Activated B cell treated with CpG ODN at 0.5 μM for 24 hours (primary cell): ENCODE measurements at regions not wholly inside any gene's neighbourhood (a gene's known extent, or its start where the extent isn't known, plus 50 kb on each side); places are given as distances from the start of the nearest gene placed in this dataset.

Experiments used
- ATAC-seq: fragments of 200-7000 bp; cut with Tn5 transposase; one replicate; pipeline ENCODE4 v1.10.0; 2021; ENCODE audit warnings: low read depth, mild to moderate bottlenecking, moderate library complexity
- CTCF ChIA-PET: fragments of 350-600 bp; sonication (Branson Sonifier 250); formaldehyde crosslinking; loops from one replicate; lab custom pipeline; 2021; ENCODE audit warnings: antibody characterized with exemption; lab: Charles Lee
- POLR2A ChIA-PET: fragments of 350-600 bp; sonication (Branson Sonifier 250); formaldehyde crosslinking; loops from one replicate; lab custom pipeline; 2021; ENCODE audit warnings: antibody characterized with exemption; lab: Charles Lee
- DNase-seq: peaks from one replicate; pipeline ENCODE4 v3.0.0; 2022
- H3K27ac Mint-ChIP-seq: one replicate; pipeline ENCODE4 v1.8.0; 2020; ENCODE audit warnings: mixed read lengths
- H3K27me3 Mint-ChIP-seq: one replicate; pipeline ENCODE4 v1.8.0; 2021; ENCODE audit warnings: mixed read lengths
- H3K36me3 Mint-ChIP-seq: one replicate; pipeline ENCODE4 v1.8.0; 2021; ENCODE audit warnings: low read depth, mixed read lengths
- H3K4me1 Mint-ChIP-seq: one replicate; pipeline ENCODE4 v1.8.0; 2021; ENCODE audit warnings: mixed read lengths
- H3K4me3 Mint-ChIP-seq: one replicate; pipeline ENCODE4 v1.8.0; 2020; ENCODE audit warnings: mild to moderate bottlenecking, mixed read lengths
- H3K9me3 Mint-ChIP-seq: one replicate; pipeline ENCODE4 v1.8.0; 2020; ENCODE audit warnings: mixed read lengths
- intact Hi-C: fragments of 100-400 bp; cut with micrococcal nuclease; formaldehyde crosslinking; loops from one replicate; pipeline ENCODE4 v1.15.1; 2024
- TF ChIP-seq, protein P1 (sequence below): fragments of 200-600 bp; IDR thresholded peaks from one replicate; pipeline ENCODE4 v1.8.0; 2022; ENCODE audit warnings: antibody characterized with exemption, mild to moderate bottlenecking

DNA sequence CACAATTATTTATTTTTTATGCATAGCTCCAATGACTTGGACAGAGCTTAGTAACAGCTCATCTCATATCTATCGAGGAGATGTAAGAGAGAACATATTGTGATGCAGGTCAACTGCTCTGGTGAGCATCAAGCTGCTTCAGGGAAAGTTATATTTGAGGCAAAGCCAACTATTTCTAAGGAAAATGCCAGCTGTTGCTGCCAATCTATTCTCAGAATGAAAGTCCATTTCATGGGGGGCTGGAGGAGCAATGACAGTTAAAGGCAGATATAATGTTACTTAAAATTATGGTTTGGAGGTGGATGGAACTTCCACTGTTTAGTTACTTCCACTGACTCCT, 424.8 kb downstream of the KIF20B start:
- Mint-ChIP-seq H3K27me3 (no peaks in the 10 kb centered on the region), H3K4me3 (no peak overlapping the region), H3K9me3 (no peaks in the 10 kb centered on the region), H3K36me3 (no peaks in the 10 kb centered on the region), H3K27ac (no peak overlapping the region), H3K4me1 (no peaks in the 10 kb centered on the region)
- ChIA-PET POLR2A (no interaction called here), CTCF (no interaction called here)
- intact Hi-C loops, result no loop called here
- DNase-seq (no peak), ATAC-seq (no peak)
- TF ChIP-seq, protein P1, sequence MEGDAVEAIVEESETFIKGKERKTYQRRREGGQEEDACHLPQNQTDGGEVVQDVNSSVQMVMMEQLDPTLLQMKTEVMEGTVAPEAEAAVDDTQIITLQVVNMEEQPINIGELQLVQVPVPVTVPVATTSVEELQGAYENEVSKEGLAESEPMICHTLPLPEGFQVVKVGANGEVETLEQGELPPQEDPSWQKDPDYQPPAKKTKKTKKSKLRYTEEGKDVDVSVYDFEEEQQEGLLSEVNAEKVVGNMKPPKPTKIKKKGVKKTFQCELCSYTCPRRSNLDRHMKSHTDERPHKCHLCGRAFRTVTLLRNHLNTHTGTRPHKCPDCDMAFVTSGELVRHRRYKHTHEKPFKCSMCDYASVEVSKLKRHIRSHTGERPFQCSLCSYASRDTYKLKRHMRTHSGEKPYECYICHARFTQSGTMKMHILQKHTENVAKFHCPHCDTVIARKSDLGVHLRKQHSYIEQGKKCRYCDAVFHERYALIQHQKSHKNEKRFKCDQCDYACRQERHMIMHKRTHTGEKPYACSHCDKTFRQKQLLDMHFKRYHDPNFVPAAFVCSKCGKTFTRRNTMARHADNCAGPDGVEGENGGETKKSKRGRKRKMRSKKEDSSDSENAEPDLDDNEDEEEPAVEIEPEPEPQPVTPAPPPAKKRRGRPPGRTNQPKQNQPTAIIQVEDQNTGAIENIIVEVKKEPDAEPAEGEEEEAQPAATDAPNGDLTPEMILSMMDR, result no peak

DNA sequence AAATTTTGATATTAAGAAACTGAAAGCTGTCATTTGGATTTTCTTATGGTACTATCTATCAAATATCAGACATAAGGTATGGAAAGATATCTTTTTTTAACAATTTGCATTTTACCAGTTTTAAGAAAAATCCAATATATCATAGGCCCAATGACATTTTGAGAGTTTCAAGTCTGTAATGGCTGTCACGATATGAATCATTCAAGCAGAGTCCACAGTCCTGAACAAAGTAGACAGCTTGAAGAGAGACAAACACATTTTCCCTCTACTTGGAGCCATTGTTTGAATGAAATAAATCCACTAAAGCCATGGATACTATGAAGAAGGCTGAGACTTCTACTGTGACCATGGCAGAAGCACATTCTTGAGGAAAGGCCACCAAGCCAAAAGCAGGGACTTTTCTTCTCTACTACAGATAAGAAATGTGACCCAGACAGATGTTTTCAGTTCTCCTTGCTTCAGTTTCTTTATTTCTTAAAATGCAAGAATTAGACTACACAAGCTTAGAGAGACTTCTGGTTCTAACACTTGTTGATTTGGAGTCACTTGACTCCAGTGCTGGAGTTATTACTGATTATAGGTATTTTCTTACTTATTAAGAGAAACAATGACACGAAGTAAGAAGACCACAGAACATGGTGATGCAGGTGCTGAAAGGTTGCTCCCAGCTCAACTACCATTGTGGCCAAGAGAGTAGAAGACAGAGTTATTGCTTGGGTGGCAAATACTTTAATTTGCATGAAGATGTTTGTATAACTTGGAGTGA, 429.1 kb downstream of the KIF20B start:
- TF ChIP-seq, protein P1, result no peak
- H3K27ac Mint-ChIP-seq, result no peak overlapping the region
- CTCF ChIA-PET, result no interaction called here
- ATAC-seq (no peak), DNase-seq (no peak)
- H3K4me3 Mint-ChIP-seq, result no peak overlapping the region
- intact Hi-C loops, result no loop called here
- H3K4me1 Mint-ChIP-seq, result no peaks in the 10 kb centered on the region
- H3K9me3 Mint-ChIP-seq, result peaks cover 16% of the 10 kb centered on the region
- no peaks in the 10 kb centered on the region for H3K36me3 Mint-ChIP-seq
- POLR2A ChIA-PET, result no interaction called here
- no peaks in the 10 kb centered on the region for H3K27me3 Mint-ChIP-seq

DNA sequence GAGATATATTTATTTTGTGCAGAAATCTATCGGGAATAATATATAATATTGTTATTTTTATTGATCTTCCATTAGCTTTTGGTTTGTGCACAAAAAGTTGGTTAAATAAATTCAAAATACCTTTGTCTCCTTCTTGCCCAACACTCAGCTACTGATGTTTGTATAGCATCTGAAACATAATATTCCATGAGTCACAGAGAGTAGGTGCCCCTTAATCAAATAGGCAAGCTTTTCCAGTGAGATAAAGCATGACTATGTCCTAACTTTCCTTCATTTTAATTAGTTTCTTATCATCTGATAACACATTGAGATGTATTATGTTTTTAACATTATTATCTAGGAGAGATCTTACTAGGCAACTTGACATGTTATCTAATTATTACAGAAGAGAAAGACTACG, 432.2 kb downstream of the KIF20B start:
- ChIA-PET CTCF (no interaction called here), POLR2A (no interaction called here)
- DNase-seq, result no peak
- no peak overlapping the region for H3K27ac Mint-ChIP-seq
- ATAC-seq, result no peak
- peaks cover 13% of the 10 kb centered on the region for H3K36me3 Mint-ChIP-seq
- intact Hi-C loops, result no loop called here
- no peaks in the 10 kb centered on the region for H3K27me3 Mint-ChIP-seq
- H3K4me1 Mint-ChIP-seq, result no peaks in the 10 kb centered on the region
- H3K9me3 Mint-ChIP-seq, result peaks cover 34% of the 10 kb centered on the region
- TF ChIP-seq, protein P1, result no peak
- no peak overlapping the region for H3K4me3 Mint-ChIP-seq

DNA sequence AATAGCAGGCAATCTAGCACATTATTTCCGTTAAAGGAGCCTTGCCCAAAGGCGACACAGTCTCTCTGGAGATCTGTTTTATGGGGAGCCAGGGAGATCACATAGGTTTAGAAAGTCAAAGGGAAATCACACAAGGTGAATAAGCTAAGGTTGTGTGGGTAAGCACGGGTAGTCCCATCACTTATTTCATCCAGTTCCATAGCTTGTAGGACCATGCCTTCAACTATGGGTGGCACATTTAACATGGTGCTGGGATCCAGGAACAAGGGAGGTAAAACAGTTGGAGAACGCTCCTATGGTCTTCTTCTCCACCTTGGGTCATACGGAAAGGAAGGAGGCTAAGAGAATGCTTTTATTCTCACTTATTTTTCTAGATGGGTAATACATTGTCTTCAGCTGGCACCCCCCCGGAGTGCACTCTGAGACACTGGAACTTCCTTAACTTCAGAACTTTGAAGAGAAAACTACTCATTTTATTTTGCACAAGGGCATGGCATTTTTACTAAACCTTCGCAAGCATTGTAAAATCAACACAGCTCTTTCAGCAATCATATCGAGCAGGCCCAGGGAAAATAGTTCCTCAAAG, 435.4 kb downstream of the KIF20B start:
- H3K9me3 Mint-ChIP-seq, result peaks cover 40% of the 10 kb centered on the region
- TF ChIP-seq, protein P1, result no peak
- no peak overlapping the region for H3K27ac Mint-ChIP-seq
- H3K27me3 Mint-ChIP-seq, result no peaks in the 10 kb centered on the region
- CTCF ChIA-PET, result interaction anchor here (1.3 to 1.9 kb wide), 3 partner anchors 9 to 182 kb away, joined by 3 to 7 read pairs (median 5); no protein-coding TSS in a partner anchor
- DNase-seq, result no peak
- no peak for ATAC-seq
- intact Hi-C loops, result no loop called here
- H3K36me3 Mint-ChIP-seq, result peaks cover 15% of the 10 kb centered on the region
- H3K4me3 Mint-ChIP-seq, result no peak overlapping the region
- H3K4me1 Mint-ChIP-seq, result no peaks in the 10 kb centered on the region
- POLR2A ChIA-PET, result no interaction called here

DNA sequence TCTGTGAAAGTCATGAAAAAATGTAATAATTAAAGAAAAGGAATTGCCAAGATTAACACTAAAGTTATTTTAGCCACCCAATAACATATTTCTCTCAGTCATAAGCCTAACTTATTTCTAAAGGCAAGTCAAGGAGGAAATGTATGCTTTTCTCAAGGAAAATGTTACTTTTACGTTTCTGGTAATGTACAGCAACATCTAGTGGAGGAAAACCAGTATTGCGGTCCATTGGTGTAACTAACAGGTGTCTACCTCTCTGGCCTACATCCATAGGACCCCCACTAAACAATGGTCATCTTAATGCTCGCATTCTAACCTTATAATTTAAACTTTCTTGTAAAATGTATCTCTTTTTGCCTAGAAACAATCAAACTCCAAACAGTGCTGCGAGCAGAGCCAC, 437.5 kb downstream of the KIF20B start:
- POLR2A ChIA-PET, result no interaction called here
- intact Hi-C loops, result loop anchor here (1.0 kb wide), 2 partner anchors 184 to 346 kb away; no protein-coding TSS in a partner anchor
- no peaks in the 10 kb centered on the region for H3K4me1 Mint-ChIP-seq
- no peak overlapping the region for H3K4me3 Mint-ChIP-seq
- H3K9me3 Mint-ChIP-seq, result peaks cover 30% of the 10 kb centered on the region
- ATAC-seq (peak; percentile 42), DNase-seq (no peak)
- CTCF ChIA-PET, result no interaction called here
- peaks cover 15% of the 10 kb centered on the region for H3K36me3 Mint-ChIP-seq
- peaks cover 2% of the 10 kb centered on the region for H3K27me3 Mint-ChIP-seq
- no peak overlapping the region for H3K27ac Mint-ChIP-seq
- TF ChIP-seq, protein P1, result no peak
